HG03571 (cell line): ENCODE measurements at regions not wholly inside any gene's neighbourhood (a gene's known extent, or its start where the extent isn't known, plus 50 kb on each side); places are given as distances from the start of the nearest gene placed in this dataset.

Experiments
- ATAC-seq: cut with Tn5 transposase; IDR thresholded peaks from one replicate; pipeline ENCODE4 v1.9.1; 2021; ENCODE audit not compliant: unreplicated experiment

DNA sequence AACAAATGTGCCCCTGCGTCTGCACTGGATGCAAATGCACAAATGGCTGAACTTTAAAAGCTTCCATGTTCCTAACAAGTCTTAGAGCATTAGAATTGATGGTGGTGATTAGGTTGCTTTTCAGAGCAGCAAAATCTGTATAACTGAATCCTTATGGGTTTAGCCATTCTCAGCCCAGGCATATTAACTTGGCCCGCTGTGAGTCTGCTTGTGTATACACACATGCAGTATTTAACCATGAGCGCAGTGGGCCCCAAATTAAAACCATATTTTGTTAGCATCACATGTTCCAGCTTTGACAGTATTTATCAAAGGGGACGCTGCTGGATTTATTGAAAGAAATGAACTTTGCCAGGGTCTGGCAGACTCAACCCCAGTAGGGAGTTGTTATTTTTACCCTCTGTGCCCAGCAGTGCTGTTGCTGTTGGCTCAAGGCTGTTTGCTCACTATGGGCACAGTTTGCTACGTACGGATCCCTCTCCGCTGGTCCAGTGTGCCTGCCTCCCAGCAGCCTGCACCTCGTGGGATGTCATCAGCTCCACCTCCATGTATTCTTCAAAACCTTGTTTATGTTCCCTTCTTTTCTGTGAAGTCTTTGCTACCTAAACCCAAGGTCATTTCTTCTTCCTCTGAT, 144.7 kb downstream of the QRSL1 start:
- ATAC-seq, result no peak

DNA sequence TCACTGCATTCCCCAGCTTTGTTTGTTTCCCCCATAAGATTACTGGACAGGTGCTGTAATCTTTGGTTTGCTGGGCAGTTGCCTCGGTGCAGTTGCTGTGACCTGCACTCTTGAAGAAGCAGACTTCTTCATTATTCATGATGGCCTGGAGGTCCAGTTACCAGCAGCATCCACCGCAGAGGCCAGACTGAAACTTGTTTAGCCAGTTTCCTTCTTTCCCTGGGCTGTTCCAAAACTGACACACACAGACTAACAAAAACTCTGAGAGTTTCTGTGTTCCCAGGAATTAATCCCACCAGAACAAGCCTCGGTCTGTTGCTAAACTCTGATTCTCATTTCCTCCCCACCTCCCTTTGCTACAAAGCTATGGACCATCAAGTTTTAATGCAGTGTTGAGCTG, 144.1 kb downstream of the QRSL1 start:
- ATAC-seq, result no peak

DNA sequence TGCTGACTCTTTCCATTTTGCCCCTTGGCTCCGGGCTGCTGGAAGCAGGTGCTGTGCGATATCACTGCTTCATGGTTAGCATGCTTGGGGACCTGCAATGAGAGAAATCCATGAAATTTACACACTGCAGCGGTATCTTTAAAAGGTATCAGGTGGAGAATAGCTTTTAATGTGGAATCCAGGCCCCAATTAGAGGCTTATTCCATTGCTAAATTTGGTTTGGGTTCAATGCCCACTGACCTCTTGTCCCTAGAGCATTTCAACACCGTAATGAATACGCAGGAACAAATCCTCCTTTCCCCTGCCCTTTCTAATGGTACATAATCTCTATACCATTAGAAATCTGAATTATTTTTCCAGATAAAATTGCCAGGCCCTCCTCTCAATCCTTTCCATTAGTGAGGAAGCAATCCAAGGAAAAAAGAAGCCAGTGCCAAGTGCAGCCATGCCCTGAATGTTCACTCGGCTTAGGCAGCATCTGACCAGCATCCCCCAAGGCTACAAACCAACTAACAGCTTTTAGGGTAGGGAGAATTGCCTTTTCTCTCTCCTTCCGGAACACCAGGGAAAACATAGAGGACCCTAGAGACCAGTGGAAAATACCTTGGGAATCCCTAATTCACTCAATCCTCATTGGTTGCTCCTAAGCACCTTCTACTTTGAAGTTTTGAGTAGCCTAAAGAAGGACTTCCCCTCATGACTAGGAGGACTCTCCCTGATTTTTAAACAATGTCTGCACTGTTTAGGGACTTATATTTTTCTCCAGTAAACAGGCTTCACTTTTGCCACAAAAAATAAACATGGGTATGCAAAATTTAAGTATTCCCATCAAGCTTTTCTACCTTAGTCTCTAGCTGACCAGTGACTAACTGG, 143.1 kb downstream of the QRSL1 start:
- no peak for ATAC-seq

DNA sequence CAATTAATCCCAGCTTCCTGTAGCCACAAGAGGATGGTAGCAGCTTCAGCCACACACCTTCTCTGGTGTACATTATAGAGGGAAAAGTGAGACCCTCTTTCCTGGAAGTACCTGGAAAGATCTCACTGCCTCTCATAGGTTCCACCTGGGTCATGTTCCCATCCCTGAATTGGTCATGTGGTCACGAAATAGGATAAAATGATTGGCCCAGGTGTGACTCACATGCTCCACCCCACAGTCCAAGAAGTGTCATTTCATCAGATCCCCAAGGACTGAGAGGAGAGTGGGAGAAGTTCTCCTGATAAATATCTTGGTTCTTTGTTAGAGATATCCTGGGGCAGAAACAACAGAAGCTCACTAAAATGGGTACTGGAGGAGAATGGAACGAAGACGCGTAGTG, 142.4 kb downstream of the QRSL1 start:
- no peak for ATAC-seq

DNA sequence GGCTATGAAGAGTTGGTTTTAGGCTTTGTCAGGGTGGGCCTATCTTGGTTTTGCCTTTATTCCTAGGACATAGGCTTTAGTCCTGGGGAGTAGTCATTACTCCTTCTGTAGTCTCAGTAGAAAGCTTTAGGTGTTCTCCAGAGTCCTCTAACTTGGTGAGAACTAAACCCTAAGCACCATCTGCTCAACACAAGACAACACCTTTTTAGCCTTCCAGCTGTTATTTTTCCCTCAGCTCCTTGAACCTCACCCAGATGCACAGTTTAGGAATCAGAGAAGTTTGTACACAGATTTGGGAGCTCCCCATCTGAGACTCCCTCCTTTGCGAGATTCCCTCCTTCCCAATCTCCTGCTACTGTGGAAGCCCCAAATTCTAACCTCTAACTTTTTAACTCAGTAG, 141.3 kb downstream of the QRSL1 start:
- ATAC-seq, result no peak

DNA sequence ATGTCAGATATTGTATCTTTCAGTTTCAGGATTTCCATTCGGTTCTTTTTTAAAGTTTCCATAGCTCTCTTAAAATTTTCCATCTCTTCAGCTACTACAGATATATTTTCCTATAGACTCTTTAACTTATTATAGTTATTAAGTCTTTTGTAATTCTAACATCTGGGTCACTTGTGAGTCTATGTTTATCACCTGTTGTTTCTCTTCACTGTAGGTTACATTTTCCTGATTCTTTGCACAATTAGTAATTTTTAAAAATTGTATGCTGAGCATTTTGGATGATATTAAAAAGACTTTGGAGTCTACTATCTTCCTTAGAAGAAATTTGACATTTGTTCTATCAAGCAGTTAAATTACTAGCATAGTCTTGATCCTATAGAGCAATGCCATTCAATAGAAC, 140.7 kb downstream of the QRSL1 start:
- no peak for ATAC-seq

DNA sequence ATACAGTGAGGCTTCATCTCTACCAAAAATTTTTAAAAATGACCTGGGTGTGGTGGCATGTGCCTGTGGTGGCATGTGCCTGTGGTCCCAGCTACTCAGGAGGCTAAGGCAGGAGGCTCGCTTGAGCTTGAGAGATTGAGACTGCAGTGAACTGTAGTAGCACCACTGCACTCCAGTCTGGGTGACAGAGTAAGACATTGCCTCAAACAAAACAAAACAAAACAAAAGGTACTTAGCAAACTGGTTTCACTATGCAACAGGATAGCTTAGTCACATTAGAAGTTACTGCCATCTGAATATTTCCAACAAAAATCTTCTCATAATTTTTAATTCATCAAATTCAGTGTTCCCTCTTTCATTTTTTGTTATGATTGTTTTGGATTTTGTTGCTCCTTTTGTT, 137.9 kb downstream of the QRSL1 start:
- ATAC-seq, result no peak

DNA sequence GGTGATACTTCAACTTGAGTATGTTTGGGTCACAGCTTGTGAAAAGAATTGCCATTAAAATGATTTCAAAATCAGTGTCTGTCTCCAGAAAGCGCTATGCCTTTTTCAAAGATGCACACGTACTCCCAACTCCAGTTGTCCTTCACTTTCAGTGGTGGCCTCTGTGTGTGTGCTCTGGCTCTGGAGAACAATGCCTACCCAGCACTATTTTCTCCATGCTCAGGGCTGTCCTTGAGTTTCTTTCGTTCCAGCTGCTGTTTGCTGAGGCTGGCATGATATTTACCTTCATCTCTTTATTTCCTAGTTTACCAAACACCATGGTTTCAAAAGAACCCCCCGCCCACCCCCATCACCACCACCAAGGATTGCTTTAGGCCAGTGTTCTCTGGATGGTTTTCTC, 136.8 kb downstream of the QRSL1 start:
- ATAC-seq, result no peak

DNA sequence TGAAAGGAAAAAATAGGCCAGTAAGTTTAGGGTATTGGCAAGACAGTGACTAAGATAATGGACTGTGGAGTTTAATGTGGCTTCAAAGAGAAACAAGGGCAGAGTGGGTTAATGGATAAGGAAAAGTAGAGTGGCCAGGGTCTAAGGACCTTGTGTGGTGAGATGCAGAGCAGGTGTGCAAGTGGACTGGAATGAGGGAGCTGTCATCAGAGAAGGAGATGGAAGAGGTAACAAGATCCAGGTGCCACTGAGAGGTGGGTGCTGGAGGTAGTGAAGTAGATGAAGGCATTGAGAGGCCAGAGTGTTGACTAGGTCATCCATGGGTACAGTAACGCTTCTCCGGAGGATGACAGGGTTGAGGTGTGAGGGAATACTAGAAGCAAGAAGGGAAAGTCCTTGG, 136.1 kb downstream of the QRSL1 start:
- no peak for ATAC-seq

DNA sequence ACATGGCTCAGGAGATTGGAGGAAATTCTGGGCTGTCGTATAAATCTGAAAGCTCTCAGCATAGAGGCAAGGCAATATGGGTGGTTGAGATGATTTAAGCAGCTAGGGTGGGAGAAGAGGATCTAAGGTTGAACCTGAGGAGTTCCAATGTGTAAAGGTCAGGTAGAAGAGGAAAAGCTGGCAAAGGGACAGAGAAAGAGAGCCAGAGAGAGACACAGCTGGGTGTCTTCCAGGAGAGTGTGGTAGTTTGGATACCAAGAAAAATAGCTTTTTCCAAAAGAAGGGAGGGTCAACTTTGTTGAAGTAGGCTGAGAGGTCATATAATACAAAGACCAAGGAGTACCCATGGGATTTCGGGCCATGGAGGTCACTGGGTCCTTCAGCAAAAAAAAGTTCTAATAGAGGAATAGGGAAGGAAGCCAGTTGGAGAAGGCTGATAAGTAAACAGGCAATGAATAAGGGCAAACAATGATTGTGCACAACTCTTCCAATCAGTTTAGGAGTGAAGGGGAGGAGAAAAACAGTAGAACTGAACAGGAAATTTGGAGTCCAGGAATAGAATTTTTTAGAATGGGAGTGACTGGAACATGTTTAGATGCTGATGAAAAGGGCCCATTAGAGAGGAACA, 135.1 kb downstream of the QRSL1 start:
- no peak for ATAC-seq

DNA sequence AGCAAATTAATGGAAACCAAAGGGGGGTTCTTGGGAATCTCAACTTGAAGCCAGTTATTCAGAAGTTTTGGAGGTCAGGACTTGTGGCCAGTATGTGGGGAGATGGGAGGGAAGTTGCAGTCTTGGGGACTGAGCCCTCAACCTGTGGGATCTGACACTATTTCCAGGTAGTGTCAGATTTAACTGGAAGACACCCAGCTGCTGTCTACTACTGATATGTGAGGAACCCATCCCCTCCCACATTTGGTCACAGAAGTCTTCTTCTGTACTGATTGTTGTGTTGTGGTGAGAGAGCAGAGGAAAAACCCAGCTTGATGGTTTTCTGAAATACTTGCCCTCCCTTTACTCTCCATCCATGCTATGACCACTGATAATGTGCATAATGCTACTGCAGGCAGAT, 134.0 kb downstream of the QRSL1 start:
- no peak for ATAC-seq

DNA sequence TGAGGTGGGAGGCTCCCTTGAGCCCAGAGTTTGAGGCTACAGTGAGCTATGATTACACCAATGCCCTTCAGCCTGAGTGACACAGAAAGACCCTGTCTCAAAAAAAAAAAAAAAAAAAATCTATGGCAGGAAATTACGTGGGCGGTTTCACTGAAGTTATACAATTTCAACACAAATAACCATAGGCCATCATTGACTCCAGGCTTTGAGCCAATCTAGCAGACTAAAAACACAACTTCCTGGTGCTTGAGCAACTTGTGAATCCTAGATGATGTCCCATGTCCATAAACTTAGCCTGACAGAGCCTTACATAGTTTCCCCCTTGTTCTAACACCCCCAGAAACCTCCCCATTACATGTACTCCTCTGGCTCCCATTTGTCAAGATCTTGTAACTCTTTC, 131.8 kb downstream of the QRSL1 start:
- ATAC-seq, result no peak

DNA sequence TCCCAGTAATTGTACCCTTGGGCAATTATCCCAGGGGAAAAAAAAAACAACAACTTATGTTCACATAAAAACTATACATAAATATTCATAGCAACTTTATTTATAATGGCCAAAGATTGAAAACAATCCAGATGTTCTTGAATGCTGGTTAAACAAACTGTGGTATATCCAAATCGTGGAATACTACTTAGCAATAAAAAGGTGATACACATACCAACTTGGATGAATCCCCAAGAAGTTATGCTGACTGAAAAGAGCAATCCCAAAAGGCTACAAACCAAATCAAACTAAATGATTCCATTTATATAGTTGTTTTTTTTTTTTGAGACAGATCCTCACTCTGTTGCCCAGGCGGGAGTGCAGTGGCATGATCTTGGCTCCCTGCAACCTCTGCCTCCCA, 129.7 kb downstream of the QRSL1 start:
- no peak for ATAC-seq

DNA sequence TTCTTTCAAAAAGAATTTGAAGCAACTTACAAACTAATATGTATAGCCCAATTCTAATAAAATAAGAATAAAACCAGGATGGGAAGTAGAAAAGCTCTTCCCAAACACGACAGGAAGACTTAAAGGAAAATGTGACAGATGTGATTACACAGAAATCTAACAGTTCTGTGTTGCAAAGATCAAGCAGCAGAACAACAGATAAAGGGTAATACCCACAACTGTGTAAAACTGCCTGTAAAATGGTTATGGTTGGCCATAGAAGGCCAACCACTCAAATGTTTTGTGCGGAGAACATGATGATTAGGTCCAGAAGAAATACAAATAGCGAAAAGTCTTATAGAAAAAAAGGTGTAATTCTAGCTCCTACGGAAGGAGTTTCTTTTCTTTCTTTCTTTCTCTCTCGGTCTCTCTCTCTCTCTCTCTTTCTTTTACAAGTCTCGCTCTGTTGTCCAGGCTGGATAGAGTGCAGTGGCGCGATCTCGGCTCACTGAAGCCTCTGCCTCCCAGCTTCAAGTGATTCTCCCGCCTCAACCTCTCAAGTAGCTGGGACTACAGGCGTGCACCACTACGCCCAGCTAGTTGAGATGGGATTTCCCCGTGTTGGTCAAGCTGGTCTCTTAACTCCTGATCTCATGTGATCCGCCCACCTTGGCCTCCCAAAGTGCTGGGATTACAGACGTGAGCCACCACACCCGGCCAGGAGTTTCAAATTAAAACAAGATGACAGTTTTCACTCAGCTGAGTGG, 128.5 kb downstream of the QRSL1 start:
- ATAC-seq, result no peak

DNA sequence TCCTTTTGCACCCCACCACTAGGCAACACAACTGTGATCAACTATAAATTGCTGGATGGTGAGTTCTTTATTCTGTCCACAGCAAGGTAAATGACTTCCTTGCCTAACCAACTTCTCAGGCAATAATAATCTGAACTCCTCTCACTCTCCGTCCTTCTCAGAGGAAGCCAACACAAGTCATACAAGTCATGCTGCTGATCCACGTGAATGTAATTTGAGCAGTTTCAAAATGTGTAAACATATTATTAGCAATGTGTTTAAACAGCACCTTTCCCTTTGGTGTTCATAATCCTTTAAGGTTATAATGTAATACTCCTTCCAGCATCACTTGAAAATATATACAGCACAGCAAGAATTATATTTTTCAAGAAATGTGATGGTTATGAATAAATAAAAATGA, 127.9 kb downstream of the QRSL1 start:
- ATAC-seq, result no peak

DNA sequence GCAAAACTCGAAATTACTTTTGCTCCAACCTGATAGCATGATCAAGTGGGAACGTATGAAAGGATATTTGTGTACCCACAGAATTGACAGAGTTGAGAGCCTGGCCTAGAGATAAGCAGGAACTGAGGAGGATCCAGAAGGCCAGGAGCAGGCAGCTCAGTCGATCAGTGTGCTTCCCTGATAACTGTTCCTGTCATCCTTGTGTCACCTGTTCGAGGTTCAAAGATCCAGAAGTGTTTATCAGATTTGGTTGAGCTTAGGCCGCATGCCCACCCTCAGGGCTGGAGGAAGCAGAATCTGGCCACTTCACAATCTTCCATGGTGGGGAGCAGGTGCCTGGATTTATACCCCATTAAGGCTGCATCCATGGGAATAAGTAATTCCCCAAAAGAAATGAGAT, 124.8 kb downstream of the QRSL1 start:
- no peak for ATAC-seq

DNA sequence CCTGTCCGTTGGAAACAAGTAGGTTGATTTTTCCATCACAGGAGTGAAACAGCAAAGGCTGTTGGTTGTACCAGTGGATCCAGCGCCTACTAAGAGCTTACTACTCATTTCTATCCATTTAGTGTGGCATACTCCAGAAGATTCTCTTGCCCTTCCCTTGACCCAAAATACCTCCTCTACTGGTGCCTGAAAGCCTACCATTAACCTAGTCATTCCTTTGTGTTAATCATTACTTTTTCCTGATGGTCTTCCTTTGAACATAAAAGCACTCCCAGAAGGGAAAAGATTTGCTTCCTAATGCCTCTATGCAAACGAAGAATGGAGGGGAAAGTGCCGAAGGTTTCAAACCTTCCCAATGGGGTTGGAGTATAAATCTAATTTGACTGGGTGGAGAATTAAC, 123.3 kb downstream of the QRSL1 start:
- no peak for ATAC-seq

DNA sequence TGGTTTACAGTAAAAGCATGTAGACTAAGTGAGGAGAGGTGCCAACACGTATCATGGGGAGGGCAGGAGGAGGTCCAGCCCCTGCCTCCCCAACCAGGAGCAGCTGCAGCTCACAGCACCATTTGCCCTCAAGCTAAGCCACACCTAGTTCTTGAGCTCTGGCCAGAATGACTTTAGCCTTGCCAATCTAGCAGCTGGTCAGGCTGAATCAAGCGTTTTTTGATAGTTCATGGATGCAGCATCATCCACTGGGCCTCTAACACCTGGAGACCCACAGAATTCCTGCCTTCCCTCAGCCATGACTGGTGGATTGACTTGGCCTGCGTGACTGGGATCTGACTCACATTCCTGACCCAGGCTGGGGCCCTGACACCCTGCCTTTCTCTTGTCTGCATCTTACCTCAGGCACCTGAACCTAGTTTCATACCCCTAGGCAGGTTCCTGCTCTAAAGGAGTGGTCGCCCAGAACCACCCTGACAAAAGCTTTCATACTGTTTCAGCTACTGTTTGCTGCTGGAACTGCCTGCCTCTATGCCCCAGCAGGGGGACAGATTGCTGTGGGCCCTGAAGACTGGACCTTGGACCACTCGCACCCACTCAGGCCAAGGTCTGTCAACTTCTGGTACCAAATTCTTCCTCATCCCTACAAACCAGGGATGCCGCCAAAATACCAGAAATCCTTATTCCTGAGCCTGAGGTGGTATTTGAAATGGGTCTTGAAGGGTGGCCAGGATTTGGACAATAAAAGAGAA, 122.3 kb downstream of the QRSL1 start:
- ATAC-seq, result no peak

DNA sequence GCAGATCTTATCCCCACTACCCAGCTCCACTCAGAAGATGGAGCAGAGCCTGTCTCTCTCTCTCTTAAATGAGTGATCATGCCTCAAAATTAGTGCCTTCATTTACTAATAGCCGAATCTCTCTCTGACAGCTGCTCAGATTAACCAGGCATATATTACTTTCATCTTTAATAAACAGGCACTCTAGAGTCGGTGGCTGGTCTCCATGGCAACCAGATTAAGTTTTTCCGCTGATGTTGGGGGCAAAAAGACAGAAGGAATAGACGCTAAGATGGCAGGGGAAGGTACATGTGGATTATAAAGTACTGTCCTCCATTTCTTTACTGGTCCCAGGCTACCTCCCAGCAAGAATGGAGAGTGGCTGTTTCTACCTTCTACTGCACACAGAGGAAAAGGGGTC, 121.6 kb downstream of the QRSL1 start:
- ATAC-seq, result no peak

DNA sequence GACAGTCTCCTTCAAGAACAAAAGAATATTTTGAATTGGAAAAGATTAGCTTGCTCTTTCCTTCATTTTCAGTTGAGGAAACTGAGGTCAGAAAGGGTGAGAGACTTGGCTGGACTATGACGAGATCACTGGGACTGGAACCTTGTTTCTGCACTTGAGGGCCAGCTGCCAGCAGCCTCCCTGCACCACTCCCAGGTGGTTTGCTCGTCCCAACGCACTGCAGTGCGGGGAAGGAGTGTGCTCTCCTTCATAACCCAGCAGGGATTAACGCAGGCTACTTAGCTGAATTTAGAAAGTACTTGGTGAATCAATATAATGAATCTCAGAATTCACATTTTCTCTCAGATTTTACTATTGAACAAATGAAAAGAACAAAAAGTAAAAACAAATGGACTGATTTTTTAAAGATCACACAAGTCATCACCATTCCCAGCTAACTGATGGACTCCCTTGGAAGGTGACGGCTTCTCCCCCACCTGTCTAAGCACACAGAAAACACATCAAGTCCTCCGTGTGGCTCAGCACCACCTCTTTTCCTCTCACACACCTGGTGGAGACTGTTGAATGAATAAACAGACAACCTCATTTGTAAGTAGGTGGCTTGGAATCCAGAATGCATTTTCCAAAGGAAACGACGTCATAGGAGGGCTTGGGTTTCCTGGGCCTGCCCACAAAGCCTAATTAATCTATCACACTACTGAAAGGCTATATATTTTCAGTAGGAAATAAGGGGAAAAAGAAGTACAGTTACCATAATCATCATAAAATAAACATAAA, 121.0 kb downstream of the QRSL1 start:
- ATAC-seq, result no peak
